Upper lobe of left lung (tissue), 4 donors: ENCODE measurements at regions not wholly inside any gene's neighbourhood (a gene's known extent, or its start where the extent isn't known, plus 50 kb on each side); places are given as distances from the start of the nearest gene placed in this dataset.

ENCODE experiments used
- POLR2A ChIP-seq, 4 donors: fragments of 450-650 bp; IDR thresholded peaks; one replicate each; pipeline ENCODE4 v1.5.1; 2016 to 2017; ENCODE audit warnings: antibody characterized with exemption in 4 of 4, mild to moderate bottlenecking in 2 of 4
- TF ChIP-seq, protein P1 (sequence below), 6 experiments: fragments of 450-650 bp in 4 of 6; fragments of 200-600 bp in 2 of 6; sonication (generic) in 2 of 6; IDR thresholded peaks; one replicate each; pipeline ENCODE4 v1.5.1; 2016 to 2019; ENCODE audit warnings: antibody characterized with exemption in 6 of 6

DNA sequence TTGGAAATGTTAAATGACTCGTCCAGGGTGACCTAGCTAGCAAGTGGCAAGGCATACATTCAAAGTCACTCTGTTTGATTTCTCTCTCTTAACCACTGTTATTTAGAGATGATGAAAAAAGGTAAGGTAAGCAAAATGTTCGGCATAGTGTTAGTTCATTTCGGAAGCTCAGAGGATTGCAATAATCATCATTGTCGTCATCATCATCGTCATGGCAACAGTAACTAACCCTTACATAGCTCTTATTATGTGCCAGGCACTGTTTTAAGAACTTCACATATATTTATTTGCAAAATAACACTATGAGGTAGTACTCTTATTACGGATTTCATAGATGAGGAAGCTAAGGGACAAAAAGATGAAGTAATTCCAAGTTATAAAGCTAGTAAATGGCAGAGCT lies 292.7 kb upstream of the CXCR4 start:
- TF ChIP-seq POLR2A (IDR thresholded peaks at IDR 0.05), result no peak
- TF ChIP-seq, protein P1, sequence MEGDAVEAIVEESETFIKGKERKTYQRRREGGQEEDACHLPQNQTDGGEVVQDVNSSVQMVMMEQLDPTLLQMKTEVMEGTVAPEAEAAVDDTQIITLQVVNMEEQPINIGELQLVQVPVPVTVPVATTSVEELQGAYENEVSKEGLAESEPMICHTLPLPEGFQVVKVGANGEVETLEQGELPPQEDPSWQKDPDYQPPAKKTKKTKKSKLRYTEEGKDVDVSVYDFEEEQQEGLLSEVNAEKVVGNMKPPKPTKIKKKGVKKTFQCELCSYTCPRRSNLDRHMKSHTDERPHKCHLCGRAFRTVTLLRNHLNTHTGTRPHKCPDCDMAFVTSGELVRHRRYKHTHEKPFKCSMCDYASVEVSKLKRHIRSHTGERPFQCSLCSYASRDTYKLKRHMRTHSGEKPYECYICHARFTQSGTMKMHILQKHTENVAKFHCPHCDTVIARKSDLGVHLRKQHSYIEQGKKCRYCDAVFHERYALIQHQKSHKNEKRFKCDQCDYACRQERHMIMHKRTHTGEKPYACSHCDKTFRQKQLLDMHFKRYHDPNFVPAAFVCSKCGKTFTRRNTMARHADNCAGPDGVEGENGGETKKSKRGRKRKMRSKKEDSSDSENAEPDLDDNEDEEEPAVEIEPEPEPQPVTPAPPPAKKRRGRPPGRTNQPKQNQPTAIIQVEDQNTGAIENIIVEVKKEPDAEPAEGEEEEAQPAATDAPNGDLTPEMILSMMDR (IDR thresholded peaks at IDR 0.05), result no peak
